Activated T-cell treated with anti-CD3 and anti-CD28 coated beads for 1 hour (primary cell): ENCODE measurements at regions not wholly inside any gene's neighbourhood (a gene's known extent, or its start where the extent isn't known, plus 50 kb on each side); places are given as distances from the start of the nearest gene placed in this dataset.
A peak's percentile ranks its signal among the peaks of the same experiment; 100 is the strongest.

Source experiments
- DNase-seq: peaks from one replicate; pipeline ENCODE4 v3.0.0-alpha.2; 2020; ENCODE audit warnings: low read depth

DNA sequence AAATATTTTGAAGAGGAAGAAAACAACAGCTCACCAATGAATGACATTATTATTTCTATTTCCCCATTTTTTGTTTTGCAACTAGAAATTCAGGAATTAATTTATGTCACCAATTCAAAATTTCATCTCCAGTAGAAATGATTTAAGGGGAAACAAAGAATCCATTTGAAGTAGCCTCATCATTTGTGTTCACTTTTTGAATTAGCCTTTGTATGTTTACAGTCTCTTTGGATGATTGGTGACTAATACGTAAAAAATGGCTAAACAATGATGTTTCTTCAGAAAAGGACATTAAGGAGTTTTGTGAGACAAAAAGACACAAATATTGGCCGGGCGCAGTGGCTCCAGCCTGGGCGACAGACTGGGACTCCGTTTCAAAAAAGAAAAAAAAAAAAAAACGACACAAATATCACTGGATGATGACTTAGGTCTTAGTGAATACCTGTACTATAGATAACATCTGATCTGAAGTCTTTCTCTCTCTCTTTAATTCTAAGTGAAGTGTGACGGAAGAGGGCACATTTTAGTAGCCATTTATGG, 313.2 kb downstream of the PIK3C3 start:
- no peak for DNase-seq

DNA sequence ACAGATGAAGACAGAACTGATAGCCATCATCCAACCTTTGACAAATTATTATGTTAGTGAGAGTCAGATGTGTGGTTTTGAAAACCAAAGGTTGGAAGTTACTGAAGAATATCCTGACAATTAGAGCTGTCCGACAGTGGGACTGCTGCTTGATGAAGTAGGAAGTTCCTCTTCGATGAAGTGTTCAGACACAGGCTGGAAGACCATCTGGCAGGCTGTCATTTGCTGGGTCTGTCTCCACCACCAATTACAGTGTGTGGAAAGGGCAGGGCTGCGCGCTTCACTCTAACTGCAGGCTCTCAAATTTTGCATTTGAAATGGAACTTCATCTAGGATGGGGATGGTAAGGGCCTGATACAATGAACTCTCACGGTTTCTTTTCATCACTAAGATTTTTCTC, 313.8 kb downstream of the PIK3C3 start:
- DNase-seq, result no peak

DNA sequence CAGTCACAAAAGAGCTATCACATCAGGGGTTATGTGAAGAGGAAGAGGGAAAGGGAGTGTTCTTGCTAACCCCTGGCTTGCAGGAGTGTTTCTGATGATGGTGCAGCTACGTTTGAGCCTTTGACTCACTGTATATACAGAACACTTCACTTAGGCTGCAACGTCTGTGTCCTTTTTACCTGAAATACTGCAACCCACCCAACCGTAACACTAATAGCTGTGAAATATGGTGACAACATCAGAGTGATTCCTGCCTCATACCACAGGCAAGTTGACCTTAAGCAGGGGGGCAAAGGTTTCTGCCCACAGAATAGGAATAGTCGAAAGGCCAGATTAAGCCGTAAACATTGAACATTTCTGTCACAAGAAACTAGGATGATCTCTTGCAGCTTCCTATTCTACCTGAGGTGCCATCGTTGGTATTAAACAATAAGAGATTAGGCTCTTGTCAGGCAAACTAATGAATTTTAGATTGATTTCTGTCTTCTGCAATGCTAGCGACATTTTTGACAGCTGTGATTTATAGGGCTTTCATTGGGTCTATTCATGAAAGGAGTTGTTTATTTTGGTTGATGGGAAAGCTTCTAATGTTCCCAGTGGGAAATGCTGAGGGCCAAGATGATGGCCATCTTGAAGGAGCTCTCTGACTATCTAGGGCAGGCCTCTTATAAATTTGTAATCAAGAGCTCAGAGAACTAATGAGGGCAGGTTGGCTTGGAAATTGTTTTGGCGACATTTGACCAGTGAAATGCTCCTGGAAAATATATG, 316.8 kb downstream of the PIK3C3 start:
- DNase-seq, result no peak

GRCh38 chr18:42274488-42275137, 319.6 kb downstream of the PIK3C3 start:
- no peak for DNase-seq

- DNase-seq, result no peak
These were observed 320.1 kb downstream of the PIK3C3 start for GRCh38 chr18:42275138-42275535.

GRCh38 chr18:42275949-42276730, 321.1 kb downstream of the PIK3C3 start:
- no peak for DNase-seq

DNA sequence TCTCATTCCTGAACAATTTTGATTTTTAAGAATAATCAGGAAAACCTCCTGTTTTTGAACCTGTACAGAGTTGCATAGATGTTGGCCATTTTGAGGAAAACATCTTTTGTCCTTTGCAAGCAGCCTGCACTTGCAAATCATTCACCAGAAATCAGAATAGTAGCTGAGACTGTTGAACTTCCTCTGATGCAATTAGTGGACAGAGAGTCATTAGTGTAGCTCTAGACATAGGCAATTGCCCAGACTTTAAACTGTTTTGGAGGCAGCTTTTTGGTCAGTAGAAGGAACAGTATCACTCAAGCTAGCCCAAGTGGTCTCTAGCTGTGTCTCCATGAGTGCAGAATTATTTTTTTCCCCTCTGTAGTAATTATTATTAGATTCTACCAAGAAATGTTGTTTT, 326.1 kb downstream of the PIK3C3 start:
- DNase-seq, result no peak

- no peak for DNase-seq
These were observed 326.8 kb downstream of the PIK3C3 start for GRCh38 chr18:42281851-42282250.

GRCh38 chr18:42287047-42287446, 332.0 kb downstream of the PIK3C3 start:
- no peak for DNase-seq

DNA sequence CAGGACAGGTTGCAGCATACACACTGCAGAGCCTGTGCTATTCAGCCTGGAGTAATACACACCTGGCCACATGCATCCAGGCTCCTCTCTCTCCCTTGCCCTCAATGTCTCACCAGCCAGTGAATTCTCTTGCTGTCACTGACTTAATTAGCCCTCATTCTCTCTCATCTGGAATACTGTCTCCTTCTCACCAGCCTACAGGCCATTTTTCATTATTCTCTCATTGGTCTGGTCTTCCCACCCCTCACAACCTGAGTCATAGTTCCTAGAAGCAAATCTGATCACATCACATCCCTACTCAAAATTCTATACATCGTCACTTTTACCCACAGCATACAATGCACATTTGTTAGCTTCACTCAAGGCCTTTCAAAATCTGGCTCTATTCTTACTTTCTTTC, 333.1 kb downstream of the PIK3C3 start:
- DNase-seq, result no peak

GRCh38 chr18:42289526-42289925, 334.5 kb downstream of the PIK3C3 start:
- DNase-seq, result no peak

GRCh38 chr18:42290318-42291307, 335.6 kb downstream of the PIK3C3 start:
- no peak for DNase-seq

DNA sequence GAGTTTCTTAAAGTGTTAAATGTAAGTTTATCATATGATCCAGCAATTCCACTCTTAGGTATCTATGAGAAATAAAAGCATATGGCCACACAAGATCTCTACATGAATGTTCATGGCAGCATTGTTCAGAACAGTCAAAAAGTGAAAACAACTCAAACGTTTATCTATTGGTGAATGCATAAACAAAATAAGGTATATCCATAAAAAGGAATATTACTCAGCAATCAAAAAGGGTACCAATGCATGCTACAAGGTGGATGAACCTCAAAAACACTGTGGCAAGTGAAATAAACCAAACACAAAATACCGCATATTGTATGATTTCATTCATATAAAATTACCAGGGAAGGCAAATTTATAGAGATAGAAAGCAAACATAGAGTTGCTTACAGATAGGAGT, 337.6 kb downstream of the PIK3C3 start:
- DNase-seq, result no peak

- no peak for DNase-seq
These were observed 341.2 kb downstream of the PIK3C3 start for GRCh38 chr18:42296192-42296591.

- no peak for DNase-seq
These were observed 341.7 kb downstream of the PIK3C3 start for GRCh38 chr18:42296723-42297122.

DNA sequence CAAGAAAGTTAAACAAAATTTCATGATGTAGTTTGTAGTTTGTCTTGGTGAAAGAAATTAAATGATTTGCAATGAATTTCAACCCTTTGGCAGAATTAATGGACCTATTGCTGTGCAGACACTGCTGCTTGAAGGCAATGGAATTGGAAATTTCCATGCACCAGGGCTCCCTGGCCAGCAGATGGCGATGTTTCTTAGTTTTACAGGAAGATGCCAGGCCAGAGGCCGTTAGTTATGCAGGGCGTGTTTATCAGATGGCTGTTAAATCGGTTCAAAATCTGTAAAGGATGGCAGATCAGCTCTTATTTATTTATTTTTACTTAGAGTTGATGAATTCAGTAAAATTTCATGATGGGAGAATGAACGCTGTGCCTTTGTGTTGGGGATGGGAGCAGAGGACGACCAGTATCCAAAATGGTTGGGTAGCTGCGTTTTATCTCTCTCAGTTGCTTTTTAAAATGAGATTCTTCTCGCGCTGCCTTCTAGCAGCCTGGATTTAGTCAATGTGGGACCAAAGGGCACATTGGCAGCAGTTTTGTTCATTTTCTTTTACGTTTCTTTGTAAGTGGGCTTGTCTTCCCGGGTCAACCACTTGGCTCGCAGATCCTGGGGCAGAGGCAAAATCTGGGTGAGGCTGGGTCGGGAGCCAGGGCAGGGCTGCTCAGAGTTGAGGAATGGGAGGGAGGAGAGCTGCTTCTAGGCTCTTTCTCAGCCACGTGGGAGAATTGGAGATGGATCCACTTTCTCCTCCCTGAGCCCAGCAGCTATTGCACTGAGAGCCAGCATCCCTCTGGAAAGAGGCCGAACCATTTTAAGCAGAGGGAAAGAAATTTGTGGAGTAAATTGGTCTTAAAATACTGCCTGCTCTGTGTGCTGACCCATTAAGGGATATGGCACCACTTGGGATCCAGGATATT, 344.0 kb downstream of the PIK3C3 start:
- DNase-seq, result peak; percentile 33

- DNase-seq, result no peak
These were observed 351.0 kb downstream of the PIK3C3 start for GRCh38 chr18:42305869-42306593.

GRCh38 chr18:42306594-42306980, 351.6 kb downstream of the PIK3C3 start:
- no peak for DNase-seq

- no peak for DNase-seq
These were observed 355.9 kb downstream of the PIK3C3 start for GRCh38 chr18:42310956-42311355.

GRCh38 chr18:42326752-42327151, 371.7 kb downstream of the PIK3C3 start:
- DNase-seq, result no peak
